ENCODE measurements at regions not wholly inside any gene's neighbourhood (a gene's known extent, or its start where the extent isn't known, plus 50 kb on each side); places are given as distances from the start of the nearest gene placed in this dataset.

GRCh38 chr7:113742377-113742776 is 176.4 kb downstream of the PPP1R3A start:
- no peak for TF ChIP-seq POLR2AphosphoS5 (IDR thresholded peaks at IDR 0.05; ENCODE audit: insufficient read depth in 1 of 2, low read depth in 1 of 2)
- TF ChIP-seq POLR2A (IDR thresholded peaks at IDR 0.05) = no peak
- Histone ChIP-seq H3K27me3 (no peaks in the 10 kb centered on the region), H3K9me3 (no peaks in the 10 kb centered on the region), H3K4me1 (no peaks in the 10 kb centered on the region), H3K27ac (no peak overlapping the region), H3K36me3 (no peaks in the 10 kb centered on the region), H3K4me3 (no peak overlapping the region)
- intact Hi-C loops (cut with DNase I) = no loop called here
- no peak for DNase-seq (ENCODE audit: extremely low spot score in 2 of 2)

GRCh38 chr7:113731571-113731970 is 187.2 kb downstream of the PPP1R3A start:
- intact Hi-C loops (cut with DNase I) = no loop called here
- TF ChIP-seq CTCF (IDR thresholded peaks at IDR 0.05) = no peak
- TF ChIP-seq POLR2A (IDR thresholded peaks at IDR 0.05) = no peak
- no peak for TF ChIP-seq POLR2AphosphoS5 (IDR thresholded peaks at IDR 0.05; ENCODE audit: insufficient read depth in 1 of 2, low read depth in 1 of 2)
- DNase-seq (ENCODE audit: extremely low spot score in 2 of 2) = no peak
- no peaks in the 10 kb centered on the region for H3K9me3 ChIP-seq
- H3K27me3 ChIP-seq = no peaks in the 10 kb centered on the region
- H3K27ac ChIP-seq = no peak overlapping the region
- H3K36me3 ChIP-seq = no peaks in the 10 kb centered on the region
- H3K4me3 ChIP-seq = no peak overlapping the region
- no peaks in the 10 kb centered on the region for H3K4me1 ChIP-seq

- intact Hi-C loops (cut with DNase I) = no loop called here
- H3K4me3 ChIP-seq = no peak overlapping the region
Observed at GRCh38 chr7:113730309-113730955, 188.4 kb downstream of the PPP1R3A start.

GRCh38 chr7:113727486-113727885 is 191.3 kb downstream of the PPP1R3A start:
- no peak for DNase-seq (ENCODE audit: extremely low spot score in 2 of 2)
- H3K4me3 ChIP-seq = no peak overlapping the region
- H3K9me3 ChIP-seq = no peaks in the 10 kb centered on the region
- no peak overlapping the region for H3K27ac ChIP-seq
- no peaks in the 10 kb centered on the region for H3K4me1 ChIP-seq
- H3K27me3 ChIP-seq = no peaks in the 10 kb centered on the region
- TF ChIP-seq CTCF (IDR thresholded peaks at IDR 0.05) (no peak), POLR2AphosphoS5 (IDR thresholded peaks at IDR 0.05; ENCODE audit: insufficient read depth in 1 of 2, low read depth in 1 of 2) (no peak), POLR2A (IDR thresholded peaks at IDR 0.05) (no peak)
- no peaks in the 10 kb centered on the region for H3K36me3 ChIP-seq
- intact Hi-C loops (cut with DNase I) = no loop called here

More at GRCh38 chr7:113730309-113730955, 188.4 kb downstream of the PPP1R3A start:
- no peak for DNase-seq (ENCODE audit: extremely low spot score in 2 of 2)
- no peak overlapping the region for H3K27ac ChIP-seq
- no peaks in the 10 kb centered on the region for H3K27me3 ChIP-seq
- H3K36me3 ChIP-seq = no peaks in the 10 kb centered on the region
- H3K9me3 ChIP-seq = no peaks in the 10 kb centered on the region
- TF ChIP-seq POLR2AphosphoS5 (IDR thresholded peaks at IDR 0.05; ENCODE audit: insufficient read depth in 1 of 2, low read depth in 1 of 2) (no peak), POLR2A (IDR thresholded peaks at IDR 0.05) (no peak), CTCF (IDR thresholded peaks at IDR 0.05) (no peak)
- H3K4me1 ChIP-seq = no peaks in the 10 kb centered on the region

- no peak overlapping the region for H3K4me3 ChIP-seq
- no peaks in the 10 kb centered on the region for H3K36me3 ChIP-seq
- no peaks in the 10 kb centered on the region for H3K4me1 ChIP-seq
- TF ChIP-seq CTCF (IDR thresholded peaks at IDR 0.05) (no peak), POLR2A (IDR thresholded peaks at IDR 0.05) (no peak)
- no peaks in the 10 kb centered on the region for H3K9me3 ChIP-seq
- H3K27ac ChIP-seq = no peak overlapping the region
- DNase-seq (ENCODE audit: extremely low spot score in 2 of 2) = no peak
- no peaks in the 10 kb centered on the region for H3K27me3 ChIP-seq
- intact Hi-C loops (cut with DNase I) = no loop called here
Observed at GRCh38 chr7:113722006-113722405, 196.8 kb downstream of the PPP1R3A start.
